GM12878 (cell line): ENCODE measurements at regions not wholly inside any gene's neighbourhood (a gene's known extent, or its start where the extent isn't known, plus 50 kb on each side); places are given as distances from the start of the nearest gene placed in this dataset.

ENCODE experiments used
- ATF7 ChIP-seq: fragments of 450-650 bp; IDR thresholded peaks from 2 replicates; pipeline ENCODE4 v1.6.1; 2016; ENCODE audit warnings: low read depth, mild to moderate bottlenecking
- BACH1 ChIP-seq: fragments of 450-650 bp; IDR thresholded peaks from 2 replicates; pipeline ENCODE4 v1.6.1; 2017; ENCODE audit warnings: mild to moderate bottlenecking, borderline replicate concordance
- CBX5 ChIP-seq: sonication (generic); IDR thresholded peaks from 2 replicates; pipeline ENCODE4 v1.6.1; 2016; ENCODE audit warnings: low read depth, moderate library complexity, mild to moderate bottlenecking, inconsistent platforms
- CEBPB ChIP-seq, 2 experiments: fragments of 150-350 bp in 1 of 2; IDR thresholded peaks; 2 replicates each; pipeline ENCODE4 v1.6.1; 2012 to 2014; ENCODE audit warnings: low read depth in 2 of 2, low read length in 2 of 2, borderline replicate concordance in 1 of 2, inconsistent platforms in 1 of 2
- EGR1 ChIP-seq, 2 experiments: IDR thresholded peaks; 1 replicate in 1 of 2; 2 replicates in 1 of 2; pipeline ENCODE4 v1.6.1; 2011 to 2012; ENCODE audit warnings: low read depth in 2 of 2, low read length in 2 of 2, borderline replicate concordance in 1 of 2, mild to moderate bottlenecking in 1 of 2, moderate library complexity in 1 of 2
- EP300 ChIP-seq, 2 experiments: fragments of 150-350 bp in 1 of 2; IDR thresholded peaks; 2 replicates each; pipeline ENCODE4 v1.6.1; 2011 to 2012; ENCODE audit warnings: low read depth in 2 of 2, low read length in 2 of 2, borderline replicate concordance in 1 of 2, improper control_type of control experiment in 1 of 2, inconsistent platforms in 1 of 2; ENCODE audit not compliant: control insufficient read depth in 1 of 2
- ETV6 ChIP-seq, 2 experiments: fragments of 450-650 bp in 1 of 2; IDR thresholded peaks in 1 of 2; conservative IDR thresholded peaks in 1 of 2; 2 replicates each; pipeline ENCODE4 v1.6.1; 2014; ENCODE audit warnings: antibody characterized with exemption in 1 of 2, borderline replicate concordance in 1 of 2, low read depth in 1 of 2, mild to moderate bottlenecking in 1 of 2, moderate library complexity in 1 of 2
- FOXM1 ChIP-seq: IDR thresholded peaks from 2 replicates; pipeline ENCODE4 v1.6.1; 2012; ENCODE audit warnings: low read depth, mild to moderate bottlenecking, inconsistent platforms, low read length, moderate library complexity
- IKZF1 ChIP-seq: fragments of 450-650 bp; conservative IDR thresholded peaks from 2 replicates; pipeline ENCODE4 v1.6.1; 2017; ENCODE audit warnings: antibody characterized with exemption, mild to moderate bottlenecking
- JUNB ChIP-seq: IDR thresholded peaks from 2 replicates; pipeline ENCODE4 v1.6.1; 2016; ENCODE audit warnings: antibody characterized with exemption, mild to moderate bottlenecking
- KLF5 ChIP-seq: fragments of 450-650 bp; IDR thresholded peaks from 2 replicates; pipeline ENCODE4 v1.6.1; 2014; ENCODE audit warnings: mild to moderate bottlenecking; ENCODE audit not compliant: partially characterized antibody
- MEF2B ChIP-seq: fragments of 450-650 bp; IDR thresholded peaks from 2 replicates; pipeline ENCODE4 v1.6.1; 2018; ENCODE audit warnings: mild to moderate bottlenecking, moderate library complexity; ENCODE audit not compliant: partially characterized antibody, poor library complexity, severe bottlenecking
- MTA3 ChIP-seq: IDR thresholded peaks from 2 replicates; pipeline ENCODE4 v1.6.1; 2012; ENCODE audit warnings: low read length, inconsistent platforms, borderline replicate concordance
- MXI1 ChIP-seq: fragments of 150-350 bp; IDR thresholded peaks from 2 replicates; pipeline ENCODE4 v1.6.1; 2011; ENCODE audit warnings: low read depth, mild to moderate bottlenecking, inconsistent platforms, low read length, improper control_type of control experiment
- NFIC ChIP-seq: IDR thresholded peaks from 2 replicates; pipeline ENCODE4 v1.6.1; 2012; ENCODE audit warnings: low read depth, mild to moderate bottlenecking, inconsistent platforms, low read length, moderate library complexity
- NR2F1 ChIP-seq: fragments of 450-650 bp; conservative IDR thresholded peaks from 2 replicates; pipeline ENCODE4 v1.6.1; 2017; ENCODE audit warnings: mild to moderate bottlenecking
- RAD21 ChIP-seq: IDR thresholded peaks from 2 replicates; pipeline ENCODE4 v1.6.1; 2011; ENCODE audit warnings: mild to moderate bottlenecking, low read depth, low read length, moderate library complexity; ENCODE audit not compliant: insufficient read depth
- REST ChIP-seq: IDR thresholded peaks from 2 replicates; pipeline ENCODE4 v1.6.1; 2012; ENCODE audit warnings: mild to moderate bottlenecking, low read depth, low read length
- RUNX3 ChIP-seq: IDR thresholded peaks from 2 replicates; pipeline ENCODE4 v1.6.1; 2012; ENCODE audit warnings: low read length, inconsistent platforms
- SIX5 ChIP-seq: IDR thresholded peaks from 2 replicates; pipeline ENCODE4 v1.6.1; 2011; ENCODE audit warnings: mild to moderate bottlenecking, low read depth, low read length, moderate library complexity; ENCODE audit not compliant: severe bottlenecking
- SPI1 ChIP-seq: IDR thresholded peaks from 2 replicates; pipeline ENCODE4 v1.6.1; 2011; ENCODE audit warnings: low read depth, mild to moderate bottlenecking, low read length, moderate library complexity, borderline replicate concordance; ENCODE audit not compliant: insufficient read depth
- ZBED1 ChIP-seq: IDR thresholded peaks from 2 replicates; pipeline ENCODE4 v1.6.1; 2016; ENCODE audit warnings: borderline replicate concordance
- TF ChIP-seq, protein P1 (sequence below): IDR thresholded peaks from 2 replicates; pipeline ENCODE4 v1.6.1; 2012; ENCODE audit warnings: low read depth, low read length, improper control_type of control experiment
- TF ChIP-seq, protein P2 (sequence below): fragments of 450-650 bp; IDR thresholded peaks from 2 replicates; pipeline ENCODE4 v1.6.1; 2017; ENCODE audit warnings: low read depth, mild to moderate bottlenecking, moderate library complexity
- TF ChIP-seq, protein P3 (sequence below): IDR thresholded peaks from 2 replicates; pipeline ENCODE4 v1.6.1; 2012; ENCODE audit warnings: low read depth, low read length, improper control_type of control experiment

GRCh38 chrX:42955349-42955748, 177.4 kb upstream of the PPP1R2C start (continued):
- TF ChIP-seq REST (no peak), SPI1 (peak; percentile 84), RUNX3 (peak; percentile 53; the same call in 1 of the 2 replicates), FOXM1 (peak; percentile 68; the same call in 1 of the 2 replicates), MXI1 (no peak), EGR1 (IDR thresholded peaks at IDR 0.05; ENCODE audit: borderline replicate concordance in 1 of 2, low read depth in 2 of 2, low read length in 2 of 2) (no peak), KLF5 (no peak), SIX5 (no peak), CEBPB (IDR thresholded peaks at IDR 0.05; ENCODE audit: borderline replicate concordance in 1 of 2, low read depth in 2 of 2, low read length in 2 of 2) (no peak), MTA3 (peak; percentile 42; the same call in 1 of the 2 replicates), JUNB (peak; percentile 71; the same call in 1 of the 2 replicates), EP300 (IDR thresholded peaks at IDR 0.05; ENCODE audit: borderline replicate concordance in 1 of 2, control insufficient read depth in 1 of 2, low read depth in 2 of 2, low read length in 2 of 2) (peak; percentile 21 to 59; a peak in 2 of 4 replicates), NFIC (peak; percentile 90), MEF2B (peak; percentile 91), ZBED1 (no peak), ATF7 (0 out of 2 replicates have a peak, but pooled peaks have one; percentile 52), CBX5 (no peak), RAD21 (no peak), NR2F1 (no peak), IKZF1 (peak; percentile 54), BACH1 (no peak), ETV6 (conservative IDR thresholded peaks at IDR 0.05 in 1 of 2, IDR thresholded peaks at IDR 0.05 in 1 of 2; ENCODE audit: borderline replicate concordance in 1 of 2, low read depth in 1 of 2) (peak in 1 of 2 experiments; percentile 75; a peak in 1 of 4 replicates)
- TF ChIP-seq, protein P1, sequence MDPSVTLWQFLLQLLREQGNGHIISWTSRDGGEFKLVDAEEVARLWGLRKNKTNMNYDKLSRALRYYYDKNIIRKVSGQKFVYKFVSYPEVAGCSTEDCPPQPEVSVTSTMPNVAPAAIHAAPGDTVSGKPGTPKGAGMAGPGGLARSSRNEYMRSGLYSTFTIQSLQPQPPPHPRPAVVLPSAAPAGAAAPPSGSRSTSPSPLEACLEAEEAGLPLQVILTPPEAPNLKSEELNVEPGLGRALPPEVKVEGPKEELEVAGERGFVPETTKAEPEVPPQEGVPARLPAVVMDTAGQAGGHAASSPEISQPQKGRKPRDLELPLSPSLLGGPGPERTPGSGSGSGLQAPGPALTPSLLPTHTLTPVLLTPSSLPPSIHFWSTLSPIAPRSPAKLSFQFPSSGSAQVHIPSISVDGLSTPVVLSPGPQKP = no peak
- TF ChIP-seq, protein P2, sequence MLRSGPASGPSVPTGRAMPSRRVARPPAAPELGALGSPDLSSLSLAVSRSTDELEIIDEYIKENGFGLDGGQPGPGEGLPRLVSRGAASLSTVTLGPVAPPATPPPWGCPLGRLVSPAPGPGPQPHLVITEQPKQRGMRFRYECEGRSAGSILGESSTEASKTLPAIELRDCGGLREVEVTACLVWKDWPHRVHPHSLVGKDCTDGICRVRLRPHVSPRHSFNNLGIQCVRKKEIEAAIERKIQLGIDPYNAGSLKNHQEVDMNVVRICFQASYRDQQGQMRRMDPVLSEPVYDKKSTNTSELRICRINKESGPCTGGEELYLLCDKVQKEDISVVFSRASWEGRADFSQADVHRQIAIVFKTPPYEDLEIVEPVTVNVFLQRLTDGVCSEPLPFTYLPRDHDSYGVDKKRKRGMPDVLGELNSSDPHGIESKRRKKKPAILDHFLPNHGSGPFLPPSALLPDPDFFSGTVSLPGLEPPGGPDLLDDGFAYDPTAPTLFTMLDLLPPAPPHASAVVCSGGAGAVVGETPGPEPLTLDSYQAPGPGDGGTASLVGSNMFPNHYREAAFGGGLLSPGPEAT = peak; percentile 38; the same call in 1 of the 2 replicates
- TF ChIP-seq, protein P3, sequence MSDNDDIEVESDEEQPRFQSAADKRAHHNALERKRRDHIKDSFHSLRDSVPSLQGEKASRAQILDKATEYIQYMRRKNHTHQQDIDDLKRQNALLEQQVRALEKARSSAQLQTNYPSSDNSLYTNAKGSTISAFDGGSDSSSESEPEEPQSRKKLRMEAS = no peak
